Erythroblast (primary cell): ENCODE measurements at regions not wholly inside any gene's neighbourhood (a gene's known extent, or its start where the extent isn't known, plus 50 kb on each side); places are given as distances from the start of the nearest gene placed in this dataset.
A peak's percentile ranks its signal among the peaks of the same experiment; 100 is the strongest.
"Not testable (repeated sequence)": the region's sequence is repeated elsewhere in the genome, so short reads cannot be mapped to it uniquely, and the experiment has no call there.

Experiments
- DNase-seq, 2 experiments: peaks; one replicate each; lab custom pipeline; 2025; lab: John Stamatoyannopoulos, UW
- GATA1 ChIP-seq: IDR thresholded peaks from 2 replicates; pipeline ENCODE4 v1.6.1; 2011; ENCODE audit warnings: low read depth, mild to moderate bottlenecking, control low read depth, low read length, moderate library complexity
- POLR2A ChIP-seq: IDR thresholded peaks from 2 replicates; pipeline ENCODE4 v1.6.1; 2011; ENCODE audit warnings: mild to moderate bottlenecking, low read length

DNA sequence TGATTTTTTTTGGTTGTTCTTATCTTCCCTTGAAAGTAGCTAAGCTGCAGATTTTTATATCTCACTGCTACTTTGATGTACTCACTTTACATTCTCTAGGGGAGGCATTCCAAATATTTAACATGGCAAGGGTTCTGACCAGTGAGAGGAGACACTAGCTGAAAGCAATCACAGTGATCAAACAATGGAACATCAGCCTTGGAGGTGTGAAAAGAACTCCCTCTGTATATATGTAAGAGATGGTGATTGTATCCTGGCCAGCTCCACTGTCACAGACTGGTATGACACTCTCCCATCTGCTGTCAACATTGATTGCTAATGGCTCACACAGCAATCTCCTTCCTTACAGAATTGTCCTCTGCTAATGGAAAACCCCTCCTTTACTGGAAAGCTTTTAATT is 291.7 kb upstream of the CDH19 start:
- no peak for TF ChIP-seq POLR2A
- no peak for TF ChIP-seq GATA1
- DNase-seq = no peak

DNA sequence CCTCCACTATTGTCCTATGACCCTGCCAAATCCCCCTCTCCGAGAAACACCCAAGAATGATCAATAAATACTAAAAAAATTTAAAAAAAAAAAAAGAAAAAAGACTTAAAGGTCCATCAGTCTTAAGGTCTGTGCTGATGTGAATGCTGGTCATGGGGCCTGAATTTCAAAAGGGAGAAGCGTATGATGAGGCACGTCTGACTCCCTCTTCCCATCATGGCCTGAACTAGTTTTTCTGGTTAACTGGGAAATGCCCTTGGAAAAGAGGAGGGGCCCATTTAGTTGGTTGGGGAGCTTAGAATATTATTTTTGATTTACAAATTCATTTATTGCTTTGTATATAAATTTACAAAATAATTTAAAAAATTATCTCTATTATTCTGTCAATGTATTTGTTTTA is 291.0 kb upstream of the CDH19 start:
- no peak for DNase-seq
- TF ChIP-seq POLR2A (no peak), GATA1 (no peak)

DNA sequence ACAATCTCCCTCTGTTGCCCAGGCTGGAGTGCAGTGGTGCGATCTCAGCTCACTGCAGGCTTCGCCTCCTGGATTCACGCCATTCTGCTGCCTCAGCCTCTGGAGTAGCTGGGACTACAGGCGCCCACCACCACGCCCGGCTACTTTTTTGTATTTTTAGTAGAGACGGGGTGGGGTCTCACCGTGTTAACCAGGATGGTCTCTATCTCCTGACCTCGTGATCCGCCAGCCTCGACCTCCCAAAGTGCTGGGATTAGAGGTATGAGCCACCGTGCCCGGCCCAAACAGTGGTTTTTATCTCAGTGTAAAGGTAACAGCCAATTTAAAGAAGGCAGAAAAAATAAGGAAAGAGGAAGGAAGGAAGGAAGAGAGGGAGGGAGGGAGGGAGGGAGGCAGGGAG is 288.5 kb upstream of the CDH19 start:
- not testable (repeated sequence) for DNase-seq

DNA sequence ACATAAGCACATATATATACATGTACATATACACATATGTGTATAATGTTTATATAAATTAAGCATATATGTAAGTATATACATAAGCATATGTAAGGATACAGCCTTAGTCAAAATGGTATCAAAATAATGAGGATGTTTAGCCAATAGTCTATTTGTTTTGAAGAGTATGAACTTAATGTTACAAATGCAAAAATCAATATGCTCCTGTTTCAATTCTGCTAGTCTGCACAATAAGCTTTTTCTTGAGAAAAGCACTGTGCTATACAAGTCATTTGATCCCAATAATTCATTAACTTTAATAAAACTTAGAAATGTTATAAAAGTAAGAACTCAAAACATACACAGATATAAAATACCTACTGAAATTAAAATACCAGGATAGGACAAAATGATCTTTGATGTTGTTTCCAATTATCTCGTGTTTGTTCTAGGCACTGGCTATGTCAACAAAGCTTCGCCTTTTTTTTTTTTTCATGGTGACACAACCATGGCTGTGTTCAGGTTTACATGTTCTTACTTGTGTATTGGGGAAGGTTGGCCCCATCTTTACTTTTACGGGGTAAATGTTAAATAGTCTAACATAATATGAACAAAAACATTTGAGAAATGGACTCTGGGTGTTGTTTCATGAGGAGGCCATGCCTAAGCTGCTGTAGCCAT is 271.1 kb upstream of the CDH19 start:
- DNase-seq = no peak
- TF ChIP-seq POLR2A (no peak), GATA1 (no peak)

DNA sequence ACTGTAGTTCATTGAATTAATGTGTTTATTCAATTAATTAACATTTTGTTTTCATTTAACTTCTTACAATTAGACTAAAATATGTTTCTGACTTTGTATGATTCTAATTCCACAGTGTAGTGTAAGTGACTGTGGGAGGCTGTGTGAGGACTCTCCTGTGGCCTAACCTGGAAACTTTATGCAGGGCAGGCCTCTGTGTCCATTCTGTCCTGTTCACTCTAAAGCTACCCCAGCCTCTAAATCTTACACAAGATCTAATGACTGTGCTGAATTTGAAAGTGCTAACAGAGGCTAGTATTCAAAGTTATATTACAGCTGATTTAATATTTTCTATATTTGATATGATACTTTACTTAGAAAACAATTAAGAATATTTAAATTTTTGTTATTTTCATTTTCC is 270.5 kb upstream of the CDH19 start:
- no peak for TF ChIP-seq POLR2A
- TF ChIP-seq GATA1 = no peak
- no peak for DNase-seq

DNA sequence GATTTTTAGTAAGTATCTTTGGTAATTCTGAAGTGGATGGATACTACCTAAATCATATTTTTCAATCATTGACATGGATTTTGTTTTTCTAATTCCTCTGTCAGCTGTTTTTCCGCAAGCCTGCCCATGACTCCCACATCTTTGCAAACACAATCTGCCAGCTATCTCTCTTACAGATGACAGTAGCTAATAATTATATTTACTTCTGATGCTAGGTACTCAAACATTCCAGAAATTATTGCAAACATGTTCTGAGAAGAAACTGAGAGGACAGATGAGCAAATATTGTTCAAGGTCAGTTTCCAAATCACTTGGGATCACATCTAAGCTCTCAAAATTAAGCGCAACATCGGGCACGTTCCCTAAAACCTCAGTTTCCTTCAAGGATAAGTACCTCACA is 270.0 kb upstream of the CDH19 start:
- TF ChIP-seq POLR2A = no peak
- no peak for TF ChIP-seq GATA1
- no peak for DNase-seq

DNA sequence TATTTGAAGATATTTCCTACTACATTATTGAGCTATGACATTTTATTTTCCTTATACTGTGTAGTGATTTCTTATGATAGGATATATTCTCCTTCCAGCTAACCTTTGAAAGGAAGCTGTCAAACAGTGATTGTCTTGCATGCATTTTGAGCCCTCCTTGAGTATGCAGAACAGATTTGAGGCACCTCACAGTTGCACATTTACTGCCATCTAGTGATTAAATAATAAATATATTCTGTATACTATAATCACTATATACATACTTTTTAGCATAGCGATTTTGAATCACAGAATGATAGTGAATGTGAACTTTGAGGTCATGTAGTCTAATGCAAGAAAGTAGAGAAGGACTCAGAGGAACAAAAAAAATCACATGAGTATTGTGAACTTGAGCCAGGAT is 268.4 kb upstream of the CDH19 start:
- TF ChIP-seq POLR2A = no peak

DNA sequence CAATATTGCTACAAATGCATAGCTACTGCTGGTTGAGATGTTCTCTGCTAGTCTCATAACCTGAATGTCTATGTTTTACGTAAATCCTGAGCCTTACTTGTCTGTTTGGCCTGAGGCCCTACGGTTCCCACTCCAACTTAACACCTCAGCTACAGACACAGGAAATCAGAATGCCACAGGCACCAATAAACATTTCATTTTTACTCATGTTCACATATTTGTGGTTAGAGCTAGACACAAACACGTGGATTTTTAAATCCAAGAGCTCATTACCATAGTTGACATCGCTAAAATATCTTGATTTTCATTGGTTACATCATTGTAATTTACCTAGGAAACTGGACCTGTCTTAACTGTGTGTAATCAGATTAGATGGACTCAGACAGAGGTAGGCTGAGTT is 263.8 kb upstream of the CDH19 start:
- no peak for DNase-seq
- TF ChIP-seq GATA1 (no peak), POLR2A (no peak)

More for the DNA sequence above, 268.4 kb upstream of the CDH19 start:
- DNase-seq = peak in 1 of 2 experiments; percentile 9

DNA sequence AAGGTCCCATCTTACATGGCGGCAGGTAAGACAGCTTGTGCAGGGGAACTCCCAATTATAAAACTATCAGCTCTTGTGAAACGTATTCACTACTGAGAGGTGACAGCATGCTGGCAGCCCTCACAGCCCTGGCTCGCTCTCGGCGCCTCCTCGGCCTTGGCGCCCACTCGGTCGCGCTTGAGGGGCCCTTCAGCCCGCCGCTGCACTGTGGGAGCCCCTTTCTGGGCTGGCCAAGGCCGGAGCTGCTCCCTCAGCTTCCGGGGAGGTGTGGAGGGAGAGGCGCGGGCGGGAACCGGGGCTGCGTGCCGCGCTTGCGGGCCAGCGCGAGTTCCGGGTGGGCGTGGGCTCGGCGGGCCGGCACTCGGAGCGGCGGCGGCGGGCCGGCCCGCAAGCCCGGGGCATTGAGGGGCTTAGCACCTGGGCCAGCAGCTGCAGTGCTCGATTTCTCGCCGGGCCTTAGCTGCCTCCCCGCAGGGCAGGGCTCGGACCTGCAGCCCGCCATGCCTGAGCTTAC is 262.6 kb upstream of the CDH19 start:
- not testable (repeated sequence) for DNase-seq

DNA sequence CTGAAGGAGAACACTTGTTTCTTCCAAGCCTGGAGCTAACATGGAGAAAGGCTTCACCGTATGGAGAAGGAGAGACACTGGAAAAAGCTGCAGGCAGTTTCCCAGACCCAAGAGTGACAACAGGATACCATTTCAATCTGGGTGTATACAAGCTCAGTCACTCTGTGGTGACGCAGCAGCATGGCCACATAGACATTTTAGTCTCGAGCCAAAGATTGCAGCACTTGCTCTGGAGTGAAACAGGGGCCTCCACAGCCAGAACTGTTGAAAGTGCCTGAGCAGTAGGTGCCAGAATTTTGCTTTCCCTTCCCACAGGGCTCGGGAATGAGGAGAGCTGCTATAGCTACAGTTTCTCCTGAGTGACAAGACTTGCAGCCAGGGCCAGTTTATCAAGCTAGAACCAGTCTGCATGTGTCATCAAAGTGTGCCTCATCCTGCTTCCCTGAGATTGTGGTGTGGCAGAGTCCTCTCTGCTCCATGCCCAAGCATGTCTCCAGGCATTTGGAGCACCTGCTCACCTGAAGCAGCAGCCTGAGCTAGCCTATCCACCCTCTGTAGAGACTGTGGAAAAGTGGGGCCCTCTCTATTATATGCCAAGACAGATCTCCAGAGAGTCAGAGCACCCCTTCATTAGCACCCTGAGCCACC is 234.6 kb upstream of the CDH19 start:
- no peak for DNase-seq
- TF ChIP-seq POLR2A (no peak), GATA1 (no peak)

DNA sequence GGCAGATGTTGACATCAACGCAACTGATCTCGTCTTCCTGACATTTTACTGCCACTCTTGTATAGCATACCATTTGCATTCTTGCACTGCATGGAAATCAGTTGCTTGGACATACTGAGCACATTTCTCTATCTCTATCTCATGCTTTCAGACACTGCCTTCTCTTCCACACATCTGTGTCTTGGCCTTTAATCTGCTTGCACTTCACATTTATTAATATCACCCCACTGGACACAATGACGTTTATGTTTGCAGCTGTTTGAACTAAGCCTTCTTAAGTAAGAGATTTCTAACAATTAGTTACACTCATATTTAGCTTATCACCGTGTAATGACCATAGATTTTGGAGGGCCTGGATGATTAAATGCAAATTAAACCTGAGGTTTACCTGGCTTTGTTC is 229.8 kb upstream of the CDH19 start:
- no peak for DNase-seq
- TF ChIP-seq GATA1 = no peak
- TF ChIP-seq POLR2A = no peak

DNA sequence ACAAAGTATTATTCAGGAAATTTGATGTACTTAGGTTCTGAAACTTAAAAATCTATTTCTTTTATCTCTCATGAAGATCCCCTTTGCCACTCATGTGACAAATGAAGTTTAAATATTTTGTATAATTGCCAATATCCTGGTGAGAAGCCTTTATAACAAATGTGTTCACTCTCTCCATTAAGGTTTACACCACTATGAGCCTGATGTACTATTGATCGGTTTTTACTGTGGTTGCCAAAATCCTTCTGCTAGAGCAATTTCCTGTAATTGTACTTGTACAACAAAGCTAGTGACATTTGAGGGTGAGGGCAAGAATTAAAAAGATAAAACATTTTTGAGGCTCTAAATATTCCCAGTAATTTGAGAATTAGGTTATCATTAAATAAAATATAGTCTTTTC is 222.3 kb upstream of the CDH19 start:
- TF ChIP-seq GATA1 (no peak), POLR2A (no peak)
- no peak for DNase-seq

DNA sequence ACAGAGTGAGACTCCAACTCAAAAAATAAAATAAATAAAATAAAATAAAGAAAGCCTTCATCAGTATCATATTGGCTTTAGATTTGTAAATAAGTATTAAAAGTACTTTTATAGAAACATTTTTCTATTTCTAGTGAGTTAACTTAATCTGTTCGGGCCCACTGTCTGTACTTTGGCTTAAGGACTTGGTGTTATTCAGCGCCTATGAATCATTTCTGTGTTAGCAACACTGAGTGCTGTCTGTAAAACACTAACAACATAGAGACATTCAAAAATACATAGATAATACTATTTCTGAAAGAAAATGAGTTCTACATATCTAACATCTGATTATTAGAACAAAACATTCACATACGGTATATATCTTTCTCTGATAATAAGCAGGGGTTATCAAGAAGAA is 221.5 kb upstream of the CDH19 start:
- no peak for TF ChIP-seq POLR2A

DNA sequence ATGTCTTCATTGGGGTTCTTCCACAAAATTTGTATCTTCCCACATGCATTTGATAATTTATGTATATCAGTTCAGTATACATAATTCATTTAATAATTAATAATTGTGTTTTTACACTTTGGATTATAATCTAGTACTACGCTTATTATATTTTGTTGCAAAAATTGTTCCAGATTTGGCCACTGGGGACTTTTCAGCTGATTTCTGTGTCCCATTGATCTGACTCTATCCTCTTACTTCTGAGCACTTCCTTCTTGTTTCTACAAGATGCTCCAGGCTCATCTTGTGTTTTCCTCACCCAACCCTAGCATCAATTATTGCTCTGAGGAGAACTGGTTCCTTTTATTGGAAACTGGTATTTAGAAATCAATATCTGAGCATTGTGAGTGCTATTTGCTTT is 215.3 kb upstream of the CDH19 start:
- TF ChIP-seq POLR2A (no peak), GATA1 (no peak)
- DNase-seq = no peak

More for the DNA sequence above, 221.5 kb upstream of the CDH19 start:
- DNase-seq = no peak

DNA sequence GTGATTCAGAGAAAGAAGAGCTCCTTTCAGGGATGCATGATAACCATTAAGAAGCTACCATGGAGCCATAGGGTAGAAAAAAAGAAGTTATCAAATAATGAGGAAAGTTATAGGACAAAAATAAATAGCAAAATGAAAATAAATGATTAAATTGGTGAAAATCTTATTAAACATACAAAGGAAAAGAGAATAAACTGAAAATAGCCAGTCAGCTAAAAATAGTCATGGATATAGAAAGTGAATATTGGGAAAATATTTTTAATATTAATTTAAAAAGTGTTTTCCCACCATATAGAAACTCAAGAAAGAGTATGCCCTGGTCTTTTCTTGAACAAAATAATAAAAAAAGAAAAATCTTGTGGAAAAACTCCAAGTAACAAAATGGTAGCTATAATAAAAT is 209.2 kb upstream of the CDH19 start:
- no peak for TF ChIP-seq GATA1
- TF ChIP-seq POLR2A = no peak
- no peak for DNase-seq

DNA sequence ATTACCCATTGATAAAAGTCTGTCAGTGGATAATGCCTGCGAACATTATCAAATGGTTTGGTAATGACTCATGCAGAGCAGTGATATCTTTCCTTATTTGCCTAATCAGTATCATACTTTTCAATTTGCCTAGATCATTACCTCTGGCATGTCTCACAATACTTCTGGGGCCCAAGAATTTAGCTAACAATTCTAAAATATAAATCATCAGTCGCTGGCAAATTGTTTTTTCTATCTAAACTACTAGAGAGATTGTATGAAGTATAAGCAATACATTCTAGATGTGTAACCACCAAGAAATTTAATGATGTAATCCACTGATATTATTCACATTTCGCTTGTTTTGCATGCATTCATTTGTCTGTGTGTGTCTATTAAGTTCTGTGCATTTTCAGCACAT is 191.2 kb upstream of the CDH19 start:
- no peak for DNase-seq
- TF ChIP-seq POLR2A = no peak
- TF ChIP-seq GATA1 = no peak

DNA sequence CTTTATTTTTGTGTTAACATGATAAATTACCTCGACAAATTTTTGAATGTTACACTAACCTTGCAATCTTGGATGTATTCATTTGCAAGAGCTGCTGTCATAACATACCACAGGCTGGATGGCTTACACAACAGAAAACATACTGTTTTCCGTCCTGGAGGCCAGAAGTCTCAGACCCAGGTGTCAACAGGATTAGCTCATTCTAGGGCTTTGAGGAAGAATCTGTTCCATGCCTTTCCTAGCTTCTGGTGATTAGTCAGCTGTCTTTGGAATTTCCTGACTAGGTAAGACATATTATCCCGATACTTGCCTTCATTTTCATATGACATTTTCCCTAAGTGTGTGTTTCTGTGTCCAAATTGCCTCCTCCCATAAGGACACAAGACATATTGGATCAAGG is 188.6 kb upstream of the CDH19 start:
- no peak for DNase-seq
- TF ChIP-seq GATA1 (no peak), POLR2A (no peak)
